ENCODE measurements at regions not wholly inside any gene's neighbourhood (a gene's known extent, or its start where the extent isn't known, plus 50 kb on each side); places are given as distances from the start of the nearest gene placed in this dataset.
"Not testable (repeated sequence)": the region's sequence is repeated elsewhere in the genome, so short reads cannot be mapped to it uniquely, and the experiment has no call there.

GRCh38 chr2:8558096-8558495, 123.8 kb upstream of the ID2 start:
- no peak for DNase-seq (ENCODE audit: low read depth)

- DNase-seq (ENCODE audit: low read depth) = no peak
Measured at GRCh38 chr2:8558956-8559355, 122.9 kb upstream of the ID2 start.

GRCh38 chr2:8559805-8560204, 122.1 kb upstream of the ID2 start:
- no peak for DNase-seq (ENCODE audit: low read depth)

GRCh38 chr2:8561692-8562091, 120.2 kb upstream of the ID2 start:
- DNase-seq (ENCODE audit: low read depth) = not testable (repeated sequence)

GRCh38 chr2:8563814-8564474, 117.9 kb upstream of the ID2 start:
- no peak for DNase-seq (ENCODE audit: low read depth)

- DNase-seq (ENCODE audit: low read depth) = no peak
Measured at GRCh38 chr2:8564475-8564874, 117.4 kb upstream of the ID2 start.

- DNase-seq (ENCODE audit: low read depth) = no peak
Measured at GRCh38 chr2:8565399-8566154, 116.3 kb upstream of the ID2 start.

GRCh38 chr2:8566155-8566670, 115.6 kb upstream of the ID2 start:
- no peak for DNase-seq (ENCODE audit: low read depth)

GRCh38 chr2:8566774-8567468, 114.9 kb upstream of the ID2 start:
- no peak for DNase-seq (ENCODE audit: low read depth)

GRCh38 chr2:8567469-8568260, 114.2 kb upstream of the ID2 start:
- no peak for DNase-seq (ENCODE audit: low read depth)

GRCh38 chr2:8568543-8569302, 113.1 kb upstream of the ID2 start:
- no peak for DNase-seq (ENCODE audit: low read depth)

- no peak for DNase-seq (ENCODE audit: low read depth)
Measured at GRCh38 chr2:8569332-8569930, 112.4 kb upstream of the ID2 start.

- DNase-seq (ENCODE audit: low read depth) = no peak
Measured at GRCh38 chr2:8570637-8571036, 111.2 kb upstream of the ID2 start.

- DNase-seq (ENCODE audit: low read depth) = no peak
Measured at GRCh38 chr2:8571301-8571791, 110.5 kb upstream of the ID2 start.

GRCh38 chr2:8571792-8572499, 109.9 kb upstream of the ID2 start:
- no peak for DNase-seq (ENCODE audit: low read depth)

- no peak for DNase-seq (ENCODE audit: low read depth)
Measured at GRCh38 chr2:8572712-8573233, 109.1 kb upstream of the ID2 start.

GRCh38 chr2:8573234-8573941, 108.5 kb upstream of the ID2 start:
- DNase-seq (ENCODE audit: low read depth) = no peak

GRCh38 chr2:8573942-8574195, 108.0 kb upstream of the ID2 start:
- DNase-seq (ENCODE audit: low read depth) = no peak

GRCh38 chr2:8574196-8575037, 107.4 kb upstream of the ID2 start:
- no peak for DNase-seq (ENCODE audit: low read depth)

All from CMK (cell line).